HG02571 (cell line): ENCODE measurements at regions not wholly inside any gene's neighbourhood (a gene's known extent, or its start where the extent isn't known, plus 50 kb on each side); places are given as distances from the start of the nearest gene placed in this dataset.
A peak's percentile ranks its signal among the peaks of the same experiment; 100 is the strongest.

Experiments used
- ATAC-seq: cut with Tn5 transposase; IDR thresholded peaks from one replicate; pipeline ENCODE4 v1.9.1; 2021; ENCODE audit warnings: mild to moderate bottlenecking, moderate library complexity; ENCODE audit not compliant: unreplicated experiment

GRCh38 chr9:109940561-109940960 lies 160.6 kb downstream of the PALM2AKAP2 start:
- no peak for ATAC-seq

GRCh38 chr9:109941771-109942170 lies 161.8 kb downstream of the PALM2AKAP2 start:
- no peak for ATAC-seq

- no peak for ATAC-seq
Observed at GRCh38 chr9:109945573-109945972, 165.6 kb downstream of the PALM2AKAP2 start.

- ATAC-seq = no peak
Observed at GRCh38 chr9:109948453-109948852, 168.5 kb downstream of the PALM2AKAP2 start.

GRCh38 chr9:109950710-109951443 lies 170.9 kb downstream of the PALM2AKAP2 start:
- peak; percentile 48 for ATAC-seq

GRCh38 chr9:109953300-109953699 lies 173.3 kb downstream of the PALM2AKAP2 start:
- ATAC-seq = no peak

- ATAC-seq = no peak
Observed at GRCh38 chr9:109953813-109954497, 174.0 kb downstream of the PALM2AKAP2 start.

GRCh38 chr9:109956717-109957440 lies 176.9 kb downstream of the PALM2AKAP2 start:
- ATAC-seq = no peak

- no peak for ATAC-seq
Observed at GRCh38 chr9:109959679-109960078, 179.7 kb downstream of the PALM2AKAP2 start.

- ATAC-seq = no peak
Observed at GRCh38 chr9:109961626-109962025, 181.6 kb downstream of the PALM2AKAP2 start.

- no peak for ATAC-seq
Observed at GRCh38 chr9:109962215-109962614, 182.2 kb downstream of the PALM2AKAP2 start.

- ATAC-seq = no peak
Observed at GRCh38 chr9:109963079-109963478, 183.1 kb downstream of the PALM2AKAP2 start.

GRCh38 chr9:109966643-109967368 lies 186.8 kb downstream of the PALM2AKAP2 start:
- no peak for ATAC-seq

- peak; percentile 36 for ATAC-seq
Observed at GRCh38 chr9:109967651-109968642, 187.9 kb downstream of the PALM2AKAP2 start.

- no peak for ATAC-seq
Observed at GRCh38 chr9:109969011-109969410, 189.0 kb downstream of the PALM2AKAP2 start.

GRCh38 chr9:109969573-109970237 lies 189.7 kb downstream of the PALM2AKAP2 start:
- no peak for ATAC-seq

- no peak for ATAC-seq
Observed at GRCh38 chr9:109971226-109971625, 191.2 kb downstream of the PALM2AKAP2 start.

- ATAC-seq = peak; percentile 34
Observed at GRCh38 chr9:109972026-109972882, 192.3 kb downstream of the PALM2AKAP2 start.
